ENCODE measurements at regions not wholly inside any gene's neighbourhood (a gene's known extent, or its start where the extent isn't known, plus 50 kb on each side); places are given as distances from the start of the nearest gene placed in this dataset.

GRCh38 chr1:22196041-22196440 is 53.1 kb upstream of the WNT4 start:
- Histone ChIP-seq H3K9ac (ENCODE audit: insufficient read length) (no peak overlapping the region), H3K4me3 (no peak overlapping the region), H3K27ac (no peak overlapping the region), H3K9me3 (ENCODE audit: low read depth, low read length) (no peaks in the 10 kb centered on the region), H3K36me3 (ENCODE audit: insufficient read depth, low read length) (no peaks in the 10 kb centered on the region)
- TF ChIP-seq FOXP2 (optimal IDR thresholded peaks at IDR 0.05; ENCODE audit: control extremely low read depth, extremely low read length, insufficient read depth), result no peak
- no peak for DNase-seq (ENCODE audit: low read depth, low spot score)

GRCh38 chr1:22196641-22197040 is 53.7 kb upstream of the WNT4 start:
- Histone ChIP-seq H3K27ac (no peak overlapping the region), H3K36me3 (ENCODE audit: insufficient read depth, low read length) (no peaks in the 10 kb centered on the region), H3K4me3 (no peak overlapping the region), H3K9me3 (ENCODE audit: low read depth, low read length) (no peaks in the 10 kb centered on the region), H3K9ac (ENCODE audit: insufficient read length) (no peak overlapping the region)
- no peak for DNase-seq (ENCODE audit: low read depth, low spot score)
- TF ChIP-seq FOXP2 (optimal IDR thresholded peaks at IDR 0.05; ENCODE audit: control extremely low read depth, extremely low read length, insufficient read depth) (no peak), POLR2AphosphoS5 (IDR thresholded peaks at IDR 0.05; ENCODE audit: borderline replicate concordance, low read depth, low read length) (no peak), EZH2 (IDR thresholded peaks at IDR 0.05) (no peak)

GRCh38 chr1:22197644-22198043 is 54.7 kb upstream of the WNT4 start:
- no peak overlapping the region for H3K9ac ChIP-seq (ENCODE audit: insufficient read length)
- no peak for DNase-seq (ENCODE audit: low read depth, low spot score)
- no peaks in the 10 kb centered on the region for H3K9me3 ChIP-seq (ENCODE audit: low read depth, low read length)
- H3K36me3 ChIP-seq (ENCODE audit: insufficient read depth, low read length), result no peaks in the 10 kb centered on the region
- no peak overlapping the region for H3K27ac ChIP-seq
- no peak overlapping the region for H3K4me3 ChIP-seq
- no peak for TF ChIP-seq POLR2AphosphoS5 (IDR thresholded peaks at IDR 0.05; ENCODE audit: borderline replicate concordance, low read depth, low read length)
- TF ChIP-seq EZH2 (IDR thresholded peaks at IDR 0.05), result no peak
- no peak for TF ChIP-seq FOXP2 (optimal IDR thresholded peaks at IDR 0.05; ENCODE audit: control extremely low read depth, extremely low read length, insufficient read depth)

- DNase-seq (ENCODE audit: low read depth, low spot score), result no peak
- no peak for TF ChIP-seq FOXP2 (optimal IDR thresholded peaks at IDR 0.05; ENCODE audit: control extremely low read depth, extremely low read length, insufficient read depth)
- no peak for TF ChIP-seq EZH2 (IDR thresholded peaks at IDR 0.05)
- no peak for TF ChIP-seq POLR2AphosphoS5 (IDR thresholded peaks at IDR 0.05; ENCODE audit: borderline replicate concordance, low read depth, low read length)
- H3K9me3 ChIP-seq (ENCODE audit: low read depth, low read length), result no peaks in the 10 kb centered on the region
These were observed 58.1 kb upstream of the WNT4 start for GRCh38 chr1:22201023-22201422.

GRCh38 chr1:22203335-22203734 is 60.4 kb upstream of the WNT4 start:
- H3K9me3 ChIP-seq (ENCODE audit: low read depth, low read length), result no peaks in the 10 kb centered on the region
- no peaks in the 10 kb centered on the region for H3K36me3 ChIP-seq (ENCODE audit: insufficient read depth, low read length)
- DNase-seq (ENCODE audit: low read depth, low spot score), result no peak
- H3K9ac ChIP-seq (ENCODE audit: insufficient read length), result no peak overlapping the region
- H3K27ac ChIP-seq, result no peak overlapping the region
- TF ChIP-seq POLR2AphosphoS5 (IDR thresholded peaks at IDR 0.05; ENCODE audit: borderline replicate concordance, low read depth, low read length) (no peak), FOXP2 (optimal IDR thresholded peaks at IDR 0.05; ENCODE audit: control extremely low read depth, extremely low read length, insufficient read depth) (no peak), EZH2 (IDR thresholded peaks at IDR 0.05) (no peak)
- H3K4me3 ChIP-seq, result no peak overlapping the region

More at GRCh38 chr1:22201023-22201422, 58.1 kb upstream of the WNT4 start:
- Histone ChIP-seq H3K9ac (ENCODE audit: insufficient read length) (no peak overlapping the region), H3K4me3 (no peak overlapping the region), H3K36me3 (ENCODE audit: insufficient read depth, low read length) (no peaks in the 10 kb centered on the region), H3K27ac (no peak overlapping the region)

- no peaks in the 10 kb centered on the region for H3K9me3 ChIP-seq (ENCODE audit: low read depth, low read length)
- no peak overlapping the region for H3K27ac ChIP-seq
- H3K4me3 ChIP-seq, result no peak overlapping the region
- DNase-seq (ENCODE audit: low read depth, low spot score), result no peak
- no peak for TF ChIP-seq POLR2AphosphoS5 (IDR thresholded peaks at IDR 0.05; ENCODE audit: borderline replicate concordance, low read depth, low read length)
- no peak for TF ChIP-seq EZH2 (IDR thresholded peaks at IDR 0.05)
- TF ChIP-seq FOXP2 (optimal IDR thresholded peaks at IDR 0.05; ENCODE audit: control extremely low read depth, extremely low read length, insufficient read depth), result no peak
- H3K9ac ChIP-seq (ENCODE audit: insufficient read length), result no peak overlapping the region
- H3K36me3 ChIP-seq (ENCODE audit: insufficient read depth, low read length), result no peaks in the 10 kb centered on the region
These were observed 61.4 kb upstream of the WNT4 start for GRCh38 chr1:22204057-22204840.

GRCh38 chr1:22204989-22205913 is 62.4 kb upstream of the WNT4 start:
- H3K4me3 ChIP-seq, result no peak overlapping the region
- TF ChIP-seq EZH2 (IDR thresholded peaks at IDR 0.05) (no peak), FOXP2 (optimal IDR thresholded peaks at IDR 0.05; ENCODE audit: control extremely low read depth, extremely low read length, insufficient read depth) (no peak), POLR2AphosphoS5 (IDR thresholded peaks at IDR 0.05; ENCODE audit: borderline replicate concordance, low read depth, low read length) (no peak)
- DNase-seq (ENCODE audit: low read depth, low spot score), result no peak

GRCh38 chr1:22206551-22207125 is 63.7 kb upstream of the WNT4 start:
- Histone ChIP-seq H3K4me3 (no peak overlapping the region), H3K27ac (no peak overlapping the region), H3K36me3 (ENCODE audit: insufficient read depth, low read length) (no peaks in the 10 kb centered on the region), H3K9ac (ENCODE audit: insufficient read length) (no peak overlapping the region), H3K9me3 (ENCODE audit: low read depth, low read length) (no peaks in the 10 kb centered on the region)
- TF ChIP-seq POLR2AphosphoS5 (IDR thresholded peaks at IDR 0.05; ENCODE audit: borderline replicate concordance, low read depth, low read length) (no peak), EZH2 (IDR thresholded peaks at IDR 0.05) (no peak), FOXP2 (optimal IDR thresholded peaks at IDR 0.05; ENCODE audit: control extremely low read depth, extremely low read length, insufficient read depth) (no peak)
- DNase-seq (ENCODE audit: low read depth, low spot score), result no peak

More at GRCh38 chr1:22204989-22205913, 62.4 kb upstream of the WNT4 start:
- H3K9ac ChIP-seq (ENCODE audit: insufficient read length), result no peak overlapping the region
- no peak overlapping the region for H3K27ac ChIP-seq
- H3K9me3 ChIP-seq (ENCODE audit: low read depth, low read length), result no peaks in the 10 kb centered on the region
- H3K36me3 ChIP-seq (ENCODE audit: insufficient read depth, low read length), result no peaks in the 10 kb centered on the region
